Right lobe of liver (tissue), 4 donors: ENCODE measurements at regions not wholly inside any gene's neighbourhood (a gene's known extent, or its start where the extent isn't known, plus 50 kb on each side); places are given as distances from the start of the nearest gene placed in this dataset.

Source experiments
- POLR2A ChIP-seq: fragments of 450-650 bp; IDR thresholded peaks from one replicate; pipeline ENCODE4 v1.6.1; 2017; ENCODE audit warnings: antibody characterized with exemption, mild to moderate bottlenecking
- TF ChIP-seq, protein P1 (sequence below), 4 donors: fragments of 200-600 bp in 3 of 4; fragments of 450-650 bp in 1 of 4; IDR thresholded peaks; one replicate each; pipeline versions ENCODE4 v1.5.1 to v1.8.0; 2016 to 2022; ENCODE audit warnings: antibody characterized with exemption in 4 of 4, mild to moderate bottlenecking in 2 of 4
- donor health status: DM: no; HTN: no; CAD: no.
- donor health status: DM: no; HTN: no; CAD: no.
- donor health status: DM: no; HTN: yes; CAD: no.

DNA sequence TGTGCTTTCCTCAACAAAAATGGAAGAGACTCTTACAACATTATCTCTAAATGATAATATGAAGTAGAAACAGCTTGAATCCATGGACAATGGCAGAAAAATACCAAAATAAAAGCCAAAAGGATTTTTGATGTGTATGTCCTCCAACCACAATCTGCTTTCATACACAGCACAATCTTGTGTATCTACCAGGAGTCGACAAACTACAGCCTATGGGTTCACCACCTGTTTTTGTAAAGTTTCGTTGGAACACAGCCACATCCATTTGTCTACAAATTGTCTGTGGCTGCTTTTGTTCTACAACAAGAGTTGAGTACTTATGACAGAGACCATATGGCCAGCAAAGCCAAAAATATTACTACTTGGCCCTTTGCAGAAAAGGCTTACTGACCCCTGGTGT is 88.7 kb upstream of the UBE2E2 start:
- TF ChIP-seq, protein P1, sequence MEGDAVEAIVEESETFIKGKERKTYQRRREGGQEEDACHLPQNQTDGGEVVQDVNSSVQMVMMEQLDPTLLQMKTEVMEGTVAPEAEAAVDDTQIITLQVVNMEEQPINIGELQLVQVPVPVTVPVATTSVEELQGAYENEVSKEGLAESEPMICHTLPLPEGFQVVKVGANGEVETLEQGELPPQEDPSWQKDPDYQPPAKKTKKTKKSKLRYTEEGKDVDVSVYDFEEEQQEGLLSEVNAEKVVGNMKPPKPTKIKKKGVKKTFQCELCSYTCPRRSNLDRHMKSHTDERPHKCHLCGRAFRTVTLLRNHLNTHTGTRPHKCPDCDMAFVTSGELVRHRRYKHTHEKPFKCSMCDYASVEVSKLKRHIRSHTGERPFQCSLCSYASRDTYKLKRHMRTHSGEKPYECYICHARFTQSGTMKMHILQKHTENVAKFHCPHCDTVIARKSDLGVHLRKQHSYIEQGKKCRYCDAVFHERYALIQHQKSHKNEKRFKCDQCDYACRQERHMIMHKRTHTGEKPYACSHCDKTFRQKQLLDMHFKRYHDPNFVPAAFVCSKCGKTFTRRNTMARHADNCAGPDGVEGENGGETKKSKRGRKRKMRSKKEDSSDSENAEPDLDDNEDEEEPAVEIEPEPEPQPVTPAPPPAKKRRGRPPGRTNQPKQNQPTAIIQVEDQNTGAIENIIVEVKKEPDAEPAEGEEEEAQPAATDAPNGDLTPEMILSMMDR (IDR thresholded peaks at IDR 0.05), result no peak
- TF ChIP-seq POLR2A, result no peak
